Natural killer cell (primary cell): ENCODE measurements at regions not wholly inside any gene's neighbourhood (a gene's known extent, or its start where the extent isn't known, plus 50 kb on each side); places are given as distances from the start of the nearest gene placed in this dataset.

ENCODE experiments used
- ATAC-seq, 3 donors: fragments of 150-1000 bp in 2 of 3; fragments of 200-7000 bp in 1 of 3; cut with Tn5 transposase; 1 replicate in 1 of 3; 2 replicates in 2 of 3; pipeline ENCODE4 v1.10.0; 2021; ENCODE audit warnings: mild to moderate bottlenecking in 2 of 3, moderate library complexity in 2 of 3
- DNase-seq, 2 donors: peaks; one replicate each; pipeline versions ENCODE4 v3.0.0 to v3.0.0-alpha.2; 2013 to 2021; ENCODE audit warnings: mixed read lengths in 1 of 2
- H3K27ac ChIP-seq: one replicate; pipeline ENCODE4 v1.5.1; 2013; ENCODE audit warnings: mild to moderate bottlenecking, low read length
- H3K27me3 ChIP-seq: one replicate; pipeline ENCODE4 v1.6.1; 2013; ENCODE audit warnings: low read length; ENCODE audit not compliant: control insufficient read depth, insufficient read depth
- H3K36me3 ChIP-seq: one replicate; pipeline ENCODE4 v1.6.1; 2013; ENCODE audit warnings: low read length; ENCODE audit not compliant: control insufficient read depth, insufficient read depth
- H3K4me1 ChIP-seq: one replicate; pipeline ENCODE4 v1.6.1; 2013; ENCODE audit warnings: low read length; ENCODE audit not compliant: control insufficient read depth, insufficient read depth
- H3K4me3 ChIP-seq: one replicate; pipeline ENCODE4 v1.5.1; 2013; ENCODE audit warnings: low read length
- H3K9me3 ChIP-seq: one replicate; pipeline ENCODE4 v1.6.1; 2013; ENCODE audit warnings: low read length; ENCODE audit not compliant: control insufficient read depth, insufficient read depth
- H3K27ac Mint-ChIP-seq, 2 donors: one replicate each; pipeline ENCODE4 v1.8.0; 2022; ENCODE audit warnings: mild to moderate bottlenecking in 2 of 2, mixed read lengths in 2 of 2, moderate library complexity in 1 of 2
- H3K27me3 Mint-ChIP-seq, 2 donors: one replicate each; pipeline ENCODE4 v1.8.0; 2022; ENCODE audit warnings: low read depth in 2 of 2, mixed read lengths in 2 of 2
- H3K36me3 Mint-ChIP-seq: one replicate; pipeline ENCODE4 v1.8.0; 2022; ENCODE audit warnings: mixed read lengths
- H3K4me1 Mint-ChIP-seq, 2 donors: one replicate each; pipeline ENCODE4 v1.8.0; 2022; ENCODE audit warnings: mixed read lengths in 2 of 2
- H3K4me3 Mint-ChIP-seq: one replicate; pipeline ENCODE4 v1.8.0; 2022; ENCODE audit warnings: mild to moderate bottlenecking, moderate library complexity, mixed read lengths
- H3K9me3 Mint-ChIP-seq, 2 donors: one replicate each; pipeline ENCODE4 v1.8.0; 2022; ENCODE audit warnings: mixed read lengths in 2 of 2
- CTCF ChIP-seq: fragments of 200-600 bp; IDR thresholded peaks from one replicate; pipeline ENCODE4 v1.8.0; 2022; ENCODE audit warnings: antibody characterized with exemption
- WGBS: methylation state at CpG from one replicate; pipeline ENCODE4 v1.1.7; 2013; ENCODE audit warnings: missing lambda C conversion rate; ENCODE audit not compliant: insufficient coverage; 5-methylcytosine and 5-hydroxymethylcytosine counted together
- intact Hi-C: fragments of 100-400 bp; cut with micrococcal nuclease; formaldehyde crosslinking; loops from one replicate; pipeline ENCODE4 v1.14.2; 2022

GRCh38 chr2:16553226-16553625 lies 112.4 kb downstream of the CYRIA start:
- H3K9me3 ChIP-seq = no peaks in the 10 kb centered on the region
- DNase-seq (peak in 1 of 2 donors; percentile 54), ATAC-seq (no peak)
- peak; percentile 77 for TF ChIP-seq CTCF
- H3K36me3 ChIP-seq = peaks cover 62% of the 10 kb centered on the region
- H3K27me3 Mint-ChIP-seq = no peaks in the 10 kb centered on the region
- H3K27ac ChIP-seq = no peak overlapping the region
- no peak overlapping the region for H3K4me3 ChIP-seq
- WGBS = 92% methylated on average over 2 of the region's 4 CpGs
- peaks cover 26% of the 10 kb centered on the region for H3K36me3 Mint-ChIP-seq
- H3K4me1 Mint-ChIP-seq = no peaks in the 10 kb centered on the region
- H3K4me1 ChIP-seq = no peaks in the 10 kb centered on the region
- H3K27me3 ChIP-seq = no peaks in the 10 kb centered on the region
- intact Hi-C loops = loop anchor here (1.0 kb wide), 2 partner anchors 56 to 204 kb away; no protein-coding TSS in a partner anchor
- peak overlapping the region; percentile 5 for H3K4me3 Mint-ChIP-seq
- H3K9me3 Mint-ChIP-seq = no peaks in the 10 kb centered on the region
- H3K27ac Mint-ChIP-seq = no peak overlapping the region

- Histone ChIP-seq H3K4me3 (no peak overlapping the region), H3K27ac (no peak overlapping the region), H3K4me1 (no peaks in the 10 kb centered on the region), H3K9me3 (no peaks in the 10 kb centered on the region), H3K36me3 (peaks cover 52% of the 10 kb centered on the region), H3K27me3 (no peaks in the 10 kb centered on the region)
- H3K9me3 Mint-ChIP-seq = no peaks in the 10 kb centered on the region
- ATAC-seq (no peak), DNase-seq (no peak)
- 93% methylated on average over 4 of the region's 4 CpGs for WGBS
- H3K4me3 Mint-ChIP-seq = no peak overlapping the region
- no peaks in the 10 kb centered on the region for H3K27me3 Mint-ChIP-seq
- intact Hi-C loops = no loop called here
- TF ChIP-seq CTCF = no peak
- H3K4me1 Mint-ChIP-seq = no peaks in the 10 kb centered on the region
- peaks cover 26% of the 10 kb centered on the region for H3K36me3 Mint-ChIP-seq
- H3K27ac Mint-ChIP-seq = no peak overlapping the region
Measured at GRCh38 chr2:16552202-16552601, 113.4 kb downstream of the CYRIA start.

GRCh38 chr2:16548036-16548435 lies 117.6 kb downstream of the CYRIA start:
- no peaks in the 10 kb centered on the region for H3K27me3 Mint-ChIP-seq
- intact Hi-C loops = no loop called here
- Histone ChIP-seq H3K9me3 (no peaks in the 10 kb centered on the region), H3K27me3 (no peaks in the 10 kb centered on the region), H3K27ac (no peak overlapping the region), H3K4me1 (no peaks in the 10 kb centered on the region), H3K4me3 (no peak overlapping the region), H3K36me3 (peaks cover 19% of the 10 kb centered on the region)
- ATAC-seq (no peak), DNase-seq (no peak)
- no peak overlapping the region for H3K27ac Mint-ChIP-seq
- peaks cover 8% of the 10 kb centered on the region for H3K36me3 Mint-ChIP-seq
- no peak for TF ChIP-seq CTCF
- WGBS = 90% methylated on average over 2 of the region's 2 CpGs
- no peak overlapping the region for H3K4me3 Mint-ChIP-seq
- H3K4me1 Mint-ChIP-seq = no peaks in the 10 kb centered on the region
- H3K9me3 Mint-ChIP-seq = no peaks in the 10 kb centered on the region

- WGBS = 91% methylated on average over 2 of the region's 2 CpGs
- ATAC-seq = peak in 1 of 3 donors; percentile 66
Measured at GRCh38 chr2:16546128-16546754, 119.4 kb downstream of the CYRIA start.

More at GRCh38 chr2:16546128-16546754, 119.4 kb downstream of the CYRIA start:
- Histone ChIP-seq H3K4me3 (no peak overlapping the region), H3K27me3 (no peaks in the 10 kb centered on the region), H3K27ac (no peak overlapping the region), H3K36me3 (peaks cover 3% of the 10 kb centered on the region), H3K4me1 (no peaks in the 10 kb centered on the region), H3K9me3 (no peaks in the 10 kb centered on the region)
- intact Hi-C loops = no loop called here
- Mint-ChIP-seq H3K4me1 (no peaks in the 10 kb centered on the region), H3K27ac (no peak overlapping the region), H3K9me3 (no peaks in the 10 kb centered on the region), H3K4me3 (no peak overlapping the region), H3K27me3 (no peaks in the 10 kb centered on the region), H3K36me3 (peaks cover 2% of the 10 kb centered on the region)
- DNase-seq = peak in 1 of 2 donors; percentile 53
- no peak for TF ChIP-seq CTCF
